Naive thymus-derived CD8-positive, alpha-beta T cell (primary cell): ENCODE measurements at regions not wholly inside any gene's neighbourhood (a gene's known extent, or its start where the extent isn't known, plus 50 kb on each side); places are given as distances from the start of the nearest gene placed in this dataset.

ENCODE experiments used
- ATAC-seq, 2 donors: fragments of 150-1000 bp; cut with Tn5 transposase in 1 of 2; sonication (Bioruptor Pico), chemical (Tn5 transposase) in 1 of 2; 1 replicate in 1 of 2; 2 replicates in 1 of 2; pipeline ENCODE4 v1.10.0; 2021; ENCODE audit warnings: mild to moderate bottlenecking in 2 of 2, moderate library complexity in 2 of 2
- POLR2A ChIA-PET: fragments of 350-600 bp; sonication (Branson Sonifier 250); formaldehyde crosslinking; loops from one replicate; lab custom pipeline; 2021; ENCODE audit warnings: antibody characterized with exemption; lab: Charles Lee
- DNase-seq, 10 donors: peaks; one replicate each; pipeline versions ENCODE4 v3.0.0 to v3.0.0-alpha.2; 2020 to 2022
- H3K27ac Mint-ChIP-seq, 10 donors: one replicate each; pipeline ENCODE4 v1.8.0; 2020 to 2022; ENCODE audit warnings: mild to moderate bottlenecking in 10 of 10, mixed read lengths in 10 of 10, moderate library complexity in 4 of 10, inconsistent platforms in 1 of 10
- H3K27me3 Mint-ChIP-seq, 5 donors: one replicate each; pipeline ENCODE4 v1.8.0; 2021 to 2022; ENCODE audit warnings: mixed read lengths in 5 of 5
- H3K36me3 Mint-ChIP-seq, 3 donors: one replicate each; pipeline ENCODE4 v1.8.0; 2020 to 2022; ENCODE audit warnings: mixed read lengths in 3 of 3, mild to moderate bottlenecking in 2 of 3, inconsistent platforms in 1 of 3
- H3K4me1 Mint-ChIP-seq, 4 donors: one replicate each; pipeline ENCODE4 v1.8.0; 2021 to 2022; ENCODE audit warnings: mixed read lengths in 4 of 4
- H3K4me3 Mint-ChIP-seq, 10 donors: one replicate each; pipeline ENCODE4 v1.8.0; 2020 to 2022; ENCODE audit warnings: mild to moderate bottlenecking in 10 of 10, mixed read lengths in 10 of 10, moderate library complexity in 6 of 10, inconsistent platforms in 1 of 10
- H3K9me3 Mint-ChIP-seq, 9 donors: one replicate each; pipeline ENCODE4 v1.8.0; 2020 to 2022; ENCODE audit warnings: mixed read lengths in 9 of 9, mild to moderate bottlenecking in 3 of 9, inconsistent platforms in 1 of 9, moderate library complexity in 1 of 9

- POLR2A ChIA-PET: no interaction called here
Measured at GRCh38 chr5:54705994-54706653, 188.6 kb downstream of the SNX18 start.

GRCh38 chr5:54704825-54705224, 187.3 kb downstream of the SNX18 start:
- no peak overlapping the region for H3K4me3 Mint-ChIP-seq
- H3K27me3 Mint-ChIP-seq: no peaks in the 10 kb centered on the region
- H3K4me1 Mint-ChIP-seq: peaks cover 0 to 17% (median 5%) of the 10 kb centered on the region in 4 donors
- H3K36me3 Mint-ChIP-seq: no peaks in the 10 kb centered on the region
- POLR2A ChIA-PET: no interaction called here
- ATAC-seq (no peak), DNase-seq (no peak)
- H3K27ac Mint-ChIP-seq: no peak overlapping the region
- no peaks in the 10 kb centered on the region for H3K9me3 Mint-ChIP-seq

More at GRCh38 chr5:54705994-54706653, 188.6 kb downstream of the SNX18 start:
- peaks cover 0 to 17% (median 5%) of the 10 kb centered on the region in 4 donors for H3K4me1 Mint-ChIP-seq
- H3K27me3 Mint-ChIP-seq: no peaks in the 10 kb centered on the region
- no peaks in the 10 kb centered on the region for H3K9me3 Mint-ChIP-seq
- no peak for DNase-seq
- no peak for ATAC-seq
- no peaks in the 10 kb centered on the region for H3K36me3 Mint-ChIP-seq
- no peak overlapping the region for H3K4me3 Mint-ChIP-seq
- peak overlapping the region in 2 of 10 donors; percentile 2 to 42 for H3K27ac Mint-ChIP-seq

GRCh38 chr5:54704333-54704732, 186.8 kb downstream of the SNX18 start:
- H3K27me3 Mint-ChIP-seq: no peaks in the 10 kb centered on the region

GRCh38 chr5:54703565-54704255, 186.2 kb downstream of the SNX18 start:
- Mint-ChIP-seq H3K9me3 (no peaks in the 10 kb centered on the region), H3K4me3 (no peak overlapping the region), H3K27ac (peak overlapping the region in 1 of 10 donors; percentile 61), H3K36me3 (no peaks in the 10 kb centered on the region), H3K27me3 (no peaks in the 10 kb centered on the region), H3K4me1 (peaks cover 0 to 17% (median 5%) of the 10 kb centered on the region in 4 donors)
- POLR2A ChIA-PET: interaction anchor here (0.6 to 1.7 kb wide), 2 partner anchors 30 to 215 kb away, joined by 5 read pairs; no protein-coding TSS in a partner anchor
- DNase-seq (no peak), ATAC-seq (no peak)

More at GRCh38 chr5:54704333-54704732, 186.8 kb downstream of the SNX18 start:
- Mint-ChIP-seq H3K9me3 (no peaks in the 10 kb centered on the region), H3K27ac (no peak overlapping the region), H3K4me3 (no peak overlapping the region), H3K4me1 (peaks cover 0 to 17% (median 5%) of the 10 kb centered on the region in 4 donors), H3K36me3 (no peaks in the 10 kb centered on the region)
- DNase-seq (no peak), ATAC-seq (no peak)
- POLR2A ChIA-PET: interaction anchor here (1.7 kb wide), 1 partner anchor 30 kb away, joined by 5 read pairs; no protein-coding TSS in a partner anchor

GRCh38 chr5:54703133-54703532, 185.6 kb downstream of the SNX18 start:
- Mint-ChIP-seq H3K4me1 (peaks cover 0 to 17% (median 6%) of the 10 kb centered on the region in 4 donors), H3K4me3 (no peak overlapping the region), H3K36me3 (no peaks in the 10 kb centered on the region), H3K27me3 (no peaks in the 10 kb centered on the region), H3K27ac (peak overlapping the region in 2 of 10 donors; percentile 22 to 61), H3K9me3 (no peaks in the 10 kb centered on the region)
- POLR2A ChIA-PET: interaction anchor here (1.7 kb wide), 1 partner anchor 29 kb away, joined by 5 read pairs; no protein-coding TSS in a partner anchor
- ATAC-seq: no peak
- no peak for DNase-seq

- no peaks in the 10 kb centered on the region for H3K9me3 Mint-ChIP-seq
- DNase-seq: no peak
Measured at GRCh38 chr5:54702470-54702869, 184.9 kb downstream of the SNX18 start.

GRCh38 chr5:54700986-54701578, 183.5 kb downstream of the SNX18 start:
- ATAC-seq: no peak
- no peaks in the 10 kb centered on the region for H3K27me3 Mint-ChIP-seq
- peaks cover 0 to 12% (median 4%) of the 10 kb centered on the region in 4 donors for H3K4me1 Mint-ChIP-seq
- H3K4me3 Mint-ChIP-seq: no peak overlapping the region
- DNase-seq: no peak
- no peaks in the 10 kb centered on the region for H3K36me3 Mint-ChIP-seq
- POLR2A ChIA-PET: no interaction called here
- H3K27ac Mint-ChIP-seq: no peak overlapping the region
- H3K9me3 Mint-ChIP-seq: no peaks in the 10 kb centered on the region

More at GRCh38 chr5:54702470-54702869, 184.9 kb downstream of the SNX18 start:
- Mint-ChIP-seq H3K36me3 (no peaks in the 10 kb centered on the region), H3K4me3 (no peak overlapping the region), H3K27ac (no peak overlapping the region), H3K27me3 (no peaks in the 10 kb centered on the region), H3K4me1 (peaks cover 0 to 17% (median 6%) of the 10 kb centered on the region in 4 donors)
- POLR2A ChIA-PET: interaction anchor here (0.7 to 1.7 kb wide), 2 partner anchors 29 to 45 kb away, joined by 3 to 5 read pairs; no protein-coding TSS in a partner anchor
- no peak for ATAC-seq

- Mint-ChIP-seq H3K36me3 (no peaks in the 10 kb centered on the region), H3K9me3 (no peaks in the 10 kb centered on the region), H3K4me3 (no peak overlapping the region), H3K4me1 (peaks cover 0 to 4% (median 1%) of the 10 kb centered on the region in 4 donors), H3K27ac (peak overlapping the region in 2 of 10 donors; percentile 40 to 59), H3K27me3 (no peaks in the 10 kb centered on the region)
- no peak for DNase-seq
- POLR2A ChIA-PET: no interaction called here
- ATAC-seq: no peak
Measured at GRCh38 chr5:54696931-54697330, 179.4 kb downstream of the SNX18 start.

- no peaks in the 10 kb centered on the region for H3K9me3 Mint-ChIP-seq
- H3K4me3 Mint-ChIP-seq: no peak overlapping the region
- ATAC-seq (no peak), DNase-seq (no peak)
- no peaks in the 10 kb centered on the region for H3K27me3 Mint-ChIP-seq
- POLR2A ChIA-PET: no interaction called here
- H3K36me3 Mint-ChIP-seq: no peaks in the 10 kb centered on the region
- H3K27ac Mint-ChIP-seq: peak overlapping the region in 2 of 10 donors; percentile 24 to 59
- H3K4me1 Mint-ChIP-seq: peaks cover 0 to 8% (median 2%) of the 10 kb centered on the region in 4 donors
Measured at GRCh38 chr5:54696346-54696745, 178.8 kb downstream of the SNX18 start.

GRCh38 chr5:54695198-54695966, 177.8 kb downstream of the SNX18 start:
- DNase-seq (no peak), ATAC-seq (no peak)
- no peak overlapping the region for H3K4me3 Mint-ChIP-seq
- peaks cover 0 to 3% (median 0%) of the 10 kb centered on the region in 5 donors for H3K27me3 Mint-ChIP-seq
- POLR2A ChIA-PET: no interaction called here
- H3K27ac Mint-ChIP-seq: peak overlapping the region in 2 of 10 donors; percentile 35 to 78
- no peaks in the 10 kb centered on the region for H3K36me3 Mint-ChIP-seq
- H3K4me1 Mint-ChIP-seq: peaks cover 0 to 17% (median 2%) of the 10 kb centered on the region in 4 donors
- H3K9me3 Mint-ChIP-seq: no peaks in the 10 kb centered on the region

GRCh38 chr5:54693936-54694657, 176.5 kb downstream of the SNX18 start:
- Mint-ChIP-seq H3K4me3 (no peak overlapping the region), H3K27ac (peak overlapping the region in 3 of 10 donors; percentile 6 to 54 (median 41)), H3K27me3 (peaks cover 0 to 3% (median 0%) of the 10 kb centered on the region in 5 donors), H3K4me1 (peaks cover 0 to 30% (median 2%) of the 10 kb centered on the region in 4 donors), H3K9me3 (peaks cover 0 to 6% (median 0%) of the 10 kb centered on the region in 9 donors), H3K36me3 (peaks cover 0 to 5% (median 3%) of the 10 kb centered on the region in 3 donors)
- ATAC-seq: no peak
- DNase-seq: no peak
- POLR2A ChIA-PET: no interaction called here
